IMR-90 (cell line): ENCODE measurements at regions not wholly inside any gene's neighbourhood (a gene's known extent, or its start where the extent isn't known, plus 50 kb on each side); places are given as distances from the start of the nearest gene placed in this dataset.
A peak's percentile ranks its signal among the peaks of the same experiment; 100 is the strongest.

Experiments
- ATAC-seq: fragments of 200-7000 bp; cut with Tn5 transposase; 2 replicates; pipeline ENCODE4 v1.9.1; 2020; ENCODE audit warnings: low read depth, mild to moderate bottlenecking, moderate library complexity
- BruUV-seq: library from RNA; stranded (reverse); fragments of 400-500 nt; replicated peaks from 2 replicates; lab custom pipeline; 2021; lab: Mats Ljungman, UMichigan
- CTCF ChIA-PET: fragments of 300-600 bp; formaldehyde crosslinking; extraction: SDS; loops from one replicate; lab custom pipeline; 2021; ENCODE audit warnings: antibody characterized with exemption; lab: Yijun Ruan, JAX
- POLR2A ChIA-PET: fragments of 300-600 bp; sonication (Branson Sonifier 250); formaldehyde crosslinking; loops from one replicate; lab custom pipeline; 2022; ENCODE audit warnings: antibody characterized with exemption; ENCODE audit not compliant: unreplicated experiment; lab: Charles Lee
- DNase-seq: peaks from one replicate; pipeline ENCODE4 v3.0.0; 2013
- H2AFZ ChIP-seq: replicated peaks from 2 replicates; pipeline ENCODE3; 2013; ENCODE audit warnings: low read length, mild to moderate bottlenecking; ENCODE audit not compliant: poor library complexity
- H2AK5ac ChIP-seq: 2 replicates; pipeline ENCODE4 v1.6.1; 2013; ENCODE audit warnings: low read depth, low read length, inconsistent platforms
- H2AK9ac ChIP-seq: replicated peaks from 2 replicates; pipeline ENCODE3; 2013; ENCODE audit warnings: mild to moderate bottlenecking, low read depth, low read length, moderate library complexity; ENCODE audit not compliant: poor library complexity
- H2BK120ac ChIP-seq: 2 replicates; pipeline ENCODE4 v1.6.1; 2013; ENCODE audit warnings: low read depth, low read length, inconsistent platforms
- H2BK15ac ChIP-seq: 3 replicates; pipeline ENCODE4 v1.6.1; 2013; ENCODE audit warnings: low read depth, low read length, inconsistent platforms
- H2BK20ac ChIP-seq: 2 replicates; pipeline ENCODE4 v1.6.1; 2013; ENCODE audit warnings: low read depth, mild to moderate bottlenecking, inconsistent platforms, low read length, moderate library complexity
- H2BK5ac ChIP-seq: 2 replicates; pipeline ENCODE4 v1.6.1; 2013; ENCODE audit warnings: mild to moderate bottlenecking, low read depth, low read length, inconsistent platforms; ENCODE audit not compliant: poor library complexity, severe bottlenecking
- H3K14ac ChIP-seq: replicated peaks from 2 replicates; pipeline ENCODE4 v1.6.1; 2013; ENCODE audit warnings: low read depth, low read length, inconsistent platforms
- H3K18ac ChIP-seq: 2 replicates; pipeline ENCODE4 v1.6.1; 2013; ENCODE audit warnings: low read depth, low read length, control low read depth
- H3K23ac ChIP-seq: 2 replicates; pipeline ENCODE4 v1.6.1; 2013; ENCODE audit warnings: low read depth, low read length, inconsistent platforms
- H3K27ac ChIP-seq: 2 replicates; pipeline ENCODE4 v1.5.1; 2013; ENCODE audit warnings: mild to moderate bottlenecking, control low read depth, low read length; ENCODE audit not compliant: insufficient read depth
- H3K27me3 ChIP-seq: 2 replicates; pipeline ENCODE4 v1.6.1; 2013; ENCODE audit warnings: low read length; ENCODE audit not compliant: control insufficient read depth, insufficient read depth
- H3K36me3 ChIP-seq: 2 replicates; pipeline ENCODE4 v1.6.1; 2013; ENCODE audit warnings: low read length, mixed read lengths; ENCODE audit not compliant: control insufficient read depth, insufficient read depth
- H3K4ac ChIP-seq: 2 replicates; pipeline ENCODE4 v1.6.1; 2013; ENCODE audit warnings: low read depth, low read length, inconsistent platforms
- H3K4me1 ChIP-seq: 2 replicates; pipeline ENCODE4 v1.6.1; 2013; ENCODE audit warnings: low read length, mixed read lengths; ENCODE audit not compliant: control insufficient read depth, insufficient read depth
- H3K4me2 ChIP-seq: 2 replicates; pipeline ENCODE4 v1.6.1; 2013; ENCODE audit warnings: low read depth, mild to moderate bottlenecking, control low read depth, low read length, moderate library complexity
- H3K4me3 ChIP-seq: 2 replicates; pipeline ENCODE4 v1.5.1; 2013; ENCODE audit warnings: low read depth, mild to moderate bottlenecking, control low read depth, low read length, moderate library complexity; ENCODE audit not compliant: insufficient read depth
- H3K56ac ChIP-seq: 2 replicates; pipeline ENCODE4 v1.6.1; 2013; ENCODE audit warnings: low read length, inconsistent platforms; ENCODE audit not compliant: insufficient read depth; ENCODE audit errors: extremely low read depth
- H3K79me1 ChIP-seq, 2 experiments: 2 replicates each; pipeline ENCODE4 v1.6.1; 2013; ENCODE audit warnings: low read length in 2 of 2, inconsistent platforms in 1 of 2, low read depth in 1 of 2
- H3K9ac ChIP-seq: 2 replicates; pipeline ENCODE4 v1.6.1; 2013; ENCODE audit warnings: low read depth, low read length, control low read depth
- H3K9me1 ChIP-seq: 2 replicates; pipeline ENCODE4 v1.6.1; 2013; ENCODE audit warnings: low read length, inconsistent platforms; ENCODE audit not compliant: insufficient read depth
- H3K9me3 ChIP-seq: 2 replicates; pipeline ENCODE4 v1.6.1; 2013; ENCODE audit warnings: low read length; ENCODE audit not compliant: control insufficient read depth, insufficient read depth
- H4K20me1 ChIP-seq: 2 replicates; pipeline ENCODE4 v1.6.1; 2013; ENCODE audit warnings: low read length, inconsistent platforms; ENCODE audit not compliant: insufficient read depth
- H4K5ac ChIP-seq: 2 replicates; pipeline ENCODE4 v1.6.1; 2013; ENCODE audit warnings: mild to moderate bottlenecking, low read depth, low read length, control low read depth
- H4K8ac ChIP-seq, 2 experiments: 2 replicates each; pipeline ENCODE4 v1.6.1; 2013; ENCODE audit warnings: low read depth in 2 of 2, low read length in 2 of 2, control low read depth in 1 of 2, inconsistent platforms in 1 of 2
- H4K91ac ChIP-seq: 2 replicates; pipeline ENCODE4 v1.6.1; 2013; ENCODE audit warnings: low read depth, low read length, inconsistent platforms; ENCODE audit not compliant: insufficient read depth
- BHLHE40 ChIP-seq: fragments of 150-350 bp; IDR thresholded peaks from 2 replicates; pipeline ENCODE4 v1.6.1; 2016; ENCODE audit warnings: mild to moderate bottlenecking, low read depth, low read length
- RFX5 ChIP-seq: IDR thresholded peaks from 2 replicates; pipeline ENCODE4 v1.8.0; 2012; ENCODE audit warnings: low read depth, mild to moderate bottlenecking, low read length, moderate library complexity
- WGBS, 2 experiments: methylation state at CpG; one replicate each; pipeline versions ENCODE4 v1.1.5 to v1.1.7; 2013; ENCODE audit warnings: missing lambda C conversion rate in 2 of 2; ENCODE audit not compliant: insufficient read length in 1 of 2; ENCODE audit errors: extremely low coverage in 2 of 2; 5-methylcytosine and 5-hydroxymethylcytosine counted together
- dilution Hi-C: fragments of 300-500 bp; cut with HindIII; formaldehyde crosslinking; loops from one replicate; pipeline ENCODE4 v1.14.3; 2018; ENCODE audit warnings: low sequenced_read_pairs; ENCODE audit not compliant: unreplicated experiment
- in situ Hi-C: fragments of 300-500 bp; cut with MboI; formaldehyde crosslinking; loops from 3 replicates; pipeline ENCODE4 v1.14.3; 2019; ENCODE audit warnings: low sequenced_read_pairs, inconsistent platforms, mixed read lengths
- intact Hi-C: fragments of 100-400 bp; cut with micrococcal nuclease; formaldehyde crosslinking; loops from 2 replicates; pipeline ENCODE4 v1.10.0; 2022
- TF ChIP-seq, protein P1 (sequence below): conservative IDR thresholded peaks from 2 replicates; pipeline ENCODE4 v1.5.1; 2012; ENCODE audit warnings: mild to moderate bottlenecking, low read depth, low read length, improper control_type of control experiment

GRCh38 chr6:81450180-81450579, 302.3 kb downstream of the TENT5A start:
- Histone ChIP-seq H3K18ac (no peak overlapping the region), H3K4me3 (no peak overlapping the region), H3K79me1 (no peaks in the 10 kb centered on the region), H2AK9ac (no peak overlapping the region), H2BK15ac (no peak overlapping the region), H2BK5ac (no peak overlapping the region), H2BK20ac (0 out of 2 replicates have a peak overlapping the region, but pooled peaks have one; percentile 47), H3K9ac (no peak overlapping the region), H3K36me3 (no peaks in the 10 kb centered on the region), H3K4me1 (peaks cover 6% of the 10 kb centered on the region), H3K27ac (no peak overlapping the region), H2BK120ac (no peak overlapping the region), H3K23ac (no peak overlapping the region), H3K9me3 (no peaks in the 10 kb centered on the region), H4K20me1 (no peaks in the 10 kb centered on the region), H2AK5ac (no peak overlapping the region), H3K14ac (no peak overlapping the region), H3K27me3 (no peaks in the 10 kb centered on the region), H3K4ac (no peak overlapping the region), H3K9me1 (no peaks in the 10 kb centered on the region; the same call in 1 of the 2 replicates), H4K91ac (no peak overlapping the region), H4K5ac (no peak overlapping the region), H3K4me2 (no peak overlapping the region), H3K56ac (no peak overlapping the region), H2AFZ (no peak overlapping the region), H4K8ac (no peak overlapping the region)
- no CpG with 5 or more reads among the region's 2 CpGs for WGBS, 2 experiments
- intact Hi-C loops (no loop called here), dilution Hi-C loops (no loop called here), in situ Hi-C loops (no loop called here)
- ATAC-seq (no peak), DNase-seq (peak; percentile 67)
- no TSS peak for BruUV-seq
- ChIA-PET CTCF (interaction anchor here (0.7 kb wide), 1 partner anchor 86 kb away, joined by 4 read pairs; no protein-coding TSS in a partner anchor), POLR2A (no interaction called here)
- TF ChIP-seq RFX5 (no peak), BHLHE40 (no peak)
- TF ChIP-seq, protein P1, sequence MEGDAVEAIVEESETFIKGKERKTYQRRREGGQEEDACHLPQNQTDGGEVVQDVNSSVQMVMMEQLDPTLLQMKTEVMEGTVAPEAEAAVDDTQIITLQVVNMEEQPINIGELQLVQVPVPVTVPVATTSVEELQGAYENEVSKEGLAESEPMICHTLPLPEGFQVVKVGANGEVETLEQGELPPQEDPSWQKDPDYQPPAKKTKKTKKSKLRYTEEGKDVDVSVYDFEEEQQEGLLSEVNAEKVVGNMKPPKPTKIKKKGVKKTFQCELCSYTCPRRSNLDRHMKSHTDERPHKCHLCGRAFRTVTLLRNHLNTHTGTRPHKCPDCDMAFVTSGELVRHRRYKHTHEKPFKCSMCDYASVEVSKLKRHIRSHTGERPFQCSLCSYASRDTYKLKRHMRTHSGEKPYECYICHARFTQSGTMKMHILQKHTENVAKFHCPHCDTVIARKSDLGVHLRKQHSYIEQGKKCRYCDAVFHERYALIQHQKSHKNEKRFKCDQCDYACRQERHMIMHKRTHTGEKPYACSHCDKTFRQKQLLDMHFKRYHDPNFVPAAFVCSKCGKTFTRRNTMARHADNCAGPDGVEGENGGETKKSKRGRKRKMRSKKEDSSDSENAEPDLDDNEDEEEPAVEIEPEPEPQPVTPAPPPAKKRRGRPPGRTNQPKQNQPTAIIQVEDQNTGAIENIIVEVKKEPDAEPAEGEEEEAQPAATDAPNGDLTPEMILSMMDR = no peak
